GM21723 (cell line): ENCODE measurements at regions not wholly inside any gene's neighbourhood (a gene's known extent, or its start where the extent isn't known, plus 50 kb on each side); places are given as distances from the start of the nearest gene placed in this dataset.

Experiments
- ATAC-seq: cut with Tn5 transposase; IDR thresholded peaks from one replicate; pipeline ENCODE4 v1.9.1; 2021; ENCODE audit warnings: mild to moderate bottlenecking, moderate library complexity; ENCODE audit not compliant: unreplicated experiment

DNA sequence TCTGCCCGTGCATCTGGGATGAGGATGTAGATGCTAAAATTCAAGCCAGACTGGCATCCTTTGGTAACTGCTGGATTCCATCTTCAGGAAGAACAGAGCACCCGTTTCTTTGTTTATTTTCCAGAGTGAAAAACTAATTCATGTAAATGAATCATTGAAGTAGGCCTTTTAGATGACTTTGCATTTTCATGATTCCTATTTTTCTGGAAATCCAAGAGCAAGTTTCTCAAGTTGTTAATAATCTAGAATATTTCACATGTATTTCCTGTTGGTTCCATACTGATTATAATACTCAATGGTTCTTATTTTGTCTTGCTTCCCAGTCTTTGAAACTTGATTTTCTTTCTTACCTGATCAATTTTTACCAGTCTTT, 328.4 kb downstream of the LPIN1 start:
- ATAC-seq: no peak

GRCh38 chr2:12075603-12076002, 329.2 kb downstream of the LPIN1 start:
- no peak for ATAC-seq

GRCh38 chr2:12076810-12077209, 330.4 kb downstream of the LPIN1 start:
- ATAC-seq: no peak

- ATAC-seq: no peak
These were observed 333.9 kb downstream of the LPIN1 start for GRCh38 chr2:12080360-12080759.

- ATAC-seq: no peak
These were observed 335.2 kb downstream of the LPIN1 start for GRCh38 chr2:12081481-12082210.

- no peak for ATAC-seq
These were observed 336.7 kb downstream of the LPIN1 start for GRCh38 chr2:12083081-12083581.

- no peak for ATAC-seq
These were observed 337.4 kb downstream of the LPIN1 start for GRCh38 chr2:12083713-12084419.

DNA sequence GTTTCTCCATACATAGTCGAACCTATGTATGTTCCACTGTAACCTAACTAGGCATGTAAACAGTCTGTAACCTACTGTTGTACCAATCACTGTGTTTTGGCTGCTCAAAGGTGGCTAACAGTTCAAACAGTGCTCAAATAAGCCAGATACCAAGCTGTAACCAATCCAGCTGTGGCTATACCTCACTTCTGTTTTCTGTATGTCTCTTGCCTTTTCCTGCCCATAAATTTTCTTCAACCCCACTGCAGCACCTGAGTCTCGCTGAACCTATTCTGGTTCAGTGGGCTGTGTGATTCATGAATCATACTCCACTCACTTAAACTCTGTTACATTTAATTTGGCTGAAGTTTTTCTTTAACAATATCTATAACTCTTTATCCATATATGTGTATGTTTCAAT, 340.7 kb downstream of the LPIN1 start:
- no peak for ATAC-seq

GRCh38 chr2:12087671-12088380, 341.4 kb downstream of the LPIN1 start:
- ATAC-seq: no peak

- no peak for ATAC-seq
These were observed 342.6 kb downstream of the LPIN1 start for GRCh38 chr2:12089001-12089400.

- no peak for ATAC-seq
These were observed 343.1 kb downstream of the LPIN1 start for GRCh38 chr2:12089496-12089895.

DNA sequence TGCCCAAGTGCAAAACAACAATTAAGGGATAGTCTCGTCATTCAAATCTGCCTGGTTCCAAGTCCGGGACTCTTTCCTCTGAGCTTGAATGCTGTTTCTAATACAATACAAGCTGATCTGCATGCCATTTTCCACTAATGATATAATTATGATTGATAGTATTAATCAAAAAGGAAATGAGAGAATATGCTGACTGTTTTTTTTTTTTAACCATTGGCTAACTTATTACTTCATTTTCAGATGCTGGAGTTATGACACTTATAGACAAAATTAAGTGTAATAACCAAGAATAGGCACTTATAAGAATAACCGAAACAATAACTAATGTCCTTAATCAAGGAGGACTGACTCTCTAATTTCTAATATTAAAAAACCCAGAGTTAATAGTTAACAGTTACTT, 343.6 kb downstream of the LPIN1 start:
- ATAC-seq: no peak

GRCh38 chr2:12090590-12090989, 344.2 kb downstream of the LPIN1 start:
- ATAC-seq: no peak

- ATAC-seq: no peak
These were observed 344.9 kb downstream of the LPIN1 start for GRCh38 chr2:12091201-12091806.

DNA sequence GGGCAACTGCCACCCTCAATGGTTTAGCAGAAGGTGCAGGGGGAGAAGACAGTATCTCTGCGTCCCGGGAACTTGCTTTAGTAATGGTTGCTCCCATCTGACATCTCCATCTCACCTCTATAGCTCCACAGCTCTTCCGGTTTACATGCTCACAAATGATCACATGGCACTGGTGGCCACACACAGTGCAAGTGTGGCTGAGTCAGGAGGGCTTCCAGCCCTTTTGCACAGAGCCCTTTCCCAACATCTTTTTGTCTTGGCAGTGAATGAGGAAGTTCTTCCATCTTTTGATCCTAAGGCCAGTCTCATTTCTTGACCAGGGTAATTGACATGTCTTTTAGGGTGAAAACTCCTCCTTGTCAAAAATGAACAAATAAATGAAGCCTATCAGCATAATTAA, 347.7 kb downstream of the LPIN1 start:
- ATAC-seq: no peak

GRCh38 chr2:12096051-12096787, 349.8 kb downstream of the LPIN1 start:
- ATAC-seq: no peak

DNA sequence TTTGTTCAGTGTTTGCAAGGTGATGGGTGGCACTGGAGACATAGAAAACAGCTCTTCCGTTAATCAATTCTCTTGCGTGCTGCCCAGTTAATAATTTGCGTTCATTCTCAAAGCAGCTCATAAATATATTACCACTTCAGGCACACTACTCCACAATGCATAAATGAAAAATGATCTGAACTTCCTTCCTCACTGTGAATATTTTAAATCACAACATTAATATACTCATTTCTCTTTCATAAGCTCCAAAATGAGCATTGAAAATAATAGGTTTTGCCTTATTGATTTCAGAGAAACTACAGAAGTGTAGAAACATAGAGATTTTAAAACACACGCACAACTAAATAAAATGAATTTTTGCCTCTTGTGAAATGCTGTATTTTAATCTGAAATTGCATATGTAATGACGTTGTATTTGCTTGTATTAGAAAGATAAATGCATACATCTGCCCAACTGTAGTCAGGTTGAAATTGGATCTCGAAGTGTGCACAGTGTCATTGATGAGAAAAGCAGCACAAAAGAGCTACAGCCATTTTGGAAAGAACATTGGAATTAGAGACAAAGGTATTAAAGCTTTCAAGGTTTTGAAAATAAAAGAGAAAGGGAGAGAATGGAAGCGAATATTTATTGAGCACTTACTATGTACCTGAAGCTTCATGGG, 350.5 kb downstream of the LPIN1 start:
- no peak for ATAC-seq

GRCh38 chr2:12097859-12098258, 351.4 kb downstream of the LPIN1 start:
- no peak for ATAC-seq

- ATAC-seq: no peak
These were observed 352.9 kb downstream of the LPIN1 start for GRCh38 chr2:12099374-12099773.

GRCh38 chr2:12102679-12103078, 356.2 kb downstream of the LPIN1 start:
- ATAC-seq: no peak
